GM21576 (cell line): ENCODE measurements at regions not wholly inside any gene's neighbourhood (a gene's known extent, or its start where the extent isn't known, plus 50 kb on each side); places are given as distances from the start of the nearest gene placed in this dataset.

Experiments
- ATAC-seq: cut with Tn5 transposase; IDR thresholded peaks from one replicate; pipeline ENCODE4 v1.9.1; 2021; ENCODE audit warnings: mild to moderate bottlenecking, moderate library complexity; ENCODE audit not compliant: unreplicated experiment

DNA sequence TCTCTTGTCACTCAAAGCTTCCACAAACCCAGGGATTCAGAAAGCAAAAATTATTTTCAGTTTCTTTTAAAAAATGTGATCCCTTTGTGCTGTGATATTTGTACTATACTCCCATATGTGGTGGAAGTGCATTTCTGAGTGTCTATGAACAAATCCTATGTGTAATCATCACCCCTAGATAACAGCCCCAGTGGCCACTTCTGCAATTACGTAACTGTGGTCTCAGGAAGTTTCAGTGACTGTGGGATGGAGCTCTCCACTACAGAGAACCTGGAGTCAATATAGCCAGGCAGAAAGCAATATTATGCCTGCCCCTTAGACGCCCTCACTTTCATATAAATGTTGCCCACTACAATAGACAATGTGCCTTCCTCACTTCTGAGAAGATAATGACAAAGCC, 1101.7 kb upstream of the GHITM start:
- ATAC-seq = no peak

DNA sequence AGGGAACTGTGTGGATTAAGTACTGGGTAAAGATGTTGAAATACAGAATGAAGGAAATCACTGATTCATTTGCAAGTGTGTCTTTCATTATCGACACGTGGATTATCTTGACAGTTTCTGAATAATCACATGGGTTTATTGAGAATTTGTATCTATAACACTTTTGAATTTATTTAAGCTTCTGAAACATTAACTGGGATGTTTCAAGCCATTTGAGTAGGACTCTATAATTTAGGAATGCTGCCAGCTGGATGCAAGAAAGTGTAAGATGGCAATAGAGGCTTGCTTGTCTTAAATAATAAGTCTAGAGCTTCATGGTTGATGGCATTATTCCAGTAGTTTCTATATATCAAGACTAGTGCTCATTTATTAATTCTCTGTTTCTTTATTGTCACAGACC, 1100.7 kb upstream of the GHITM start:
- no peak for ATAC-seq

DNA sequence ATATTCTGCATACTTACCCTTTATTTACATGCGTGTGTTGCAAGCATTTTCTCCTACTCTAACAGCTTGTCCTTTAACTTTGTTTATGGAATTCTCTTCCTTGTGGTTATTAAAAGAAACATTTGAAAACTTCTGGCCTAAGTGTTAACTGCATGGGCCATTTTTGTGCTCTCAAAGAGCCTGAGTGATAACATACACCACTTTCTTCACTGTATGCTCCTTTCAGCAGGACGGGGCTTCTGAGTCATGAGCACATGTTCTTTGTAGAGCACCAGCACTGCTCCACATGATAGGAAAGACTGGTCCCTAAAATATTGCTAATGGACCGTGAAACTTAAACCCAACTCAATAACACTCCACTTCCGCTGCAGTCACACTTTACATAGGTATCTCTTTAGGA, 1093.6 kb upstream of the GHITM start:
- ATAC-seq = no peak

DNA sequence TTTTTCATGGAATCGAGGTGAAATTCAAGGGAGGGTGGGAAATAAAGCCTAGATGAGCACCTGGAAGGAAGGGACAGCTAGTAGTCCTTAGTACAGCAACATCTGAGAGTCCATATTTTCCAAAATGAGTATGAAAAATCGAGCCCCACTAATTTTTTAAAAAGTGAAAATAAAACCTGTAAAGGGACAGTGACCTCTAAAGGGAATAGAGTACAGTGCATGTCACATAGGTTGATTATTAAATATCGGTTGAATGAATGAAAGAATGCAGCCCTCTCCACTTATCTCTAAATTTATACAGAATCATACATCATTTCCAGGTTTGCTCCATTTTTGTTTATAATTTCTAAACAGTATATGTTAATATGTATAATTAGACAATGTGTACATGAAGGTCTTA, 1088.5 kb upstream of the GHITM start:
- ATAC-seq = no peak

DNA sequence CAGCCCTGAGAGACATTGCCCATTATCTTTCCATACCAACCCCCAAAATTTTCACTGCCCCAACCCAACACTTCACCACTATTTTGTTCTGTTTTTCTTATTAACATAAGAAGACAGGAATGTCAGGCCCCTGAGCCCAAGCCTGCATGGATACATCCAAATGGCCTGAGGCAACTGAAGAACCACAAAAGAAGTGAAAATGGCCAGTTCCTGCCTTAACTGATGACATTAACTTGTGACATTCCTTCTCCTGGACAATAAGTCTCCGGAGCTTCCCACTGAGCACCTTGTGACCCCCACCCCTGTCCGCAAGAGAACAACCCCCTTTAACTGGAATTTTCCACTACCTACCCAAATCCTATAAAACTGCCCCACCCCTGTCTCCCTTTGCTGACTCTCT, 1076.4 kb upstream of the GHITM start:
- ATAC-seq = no peak

DNA sequence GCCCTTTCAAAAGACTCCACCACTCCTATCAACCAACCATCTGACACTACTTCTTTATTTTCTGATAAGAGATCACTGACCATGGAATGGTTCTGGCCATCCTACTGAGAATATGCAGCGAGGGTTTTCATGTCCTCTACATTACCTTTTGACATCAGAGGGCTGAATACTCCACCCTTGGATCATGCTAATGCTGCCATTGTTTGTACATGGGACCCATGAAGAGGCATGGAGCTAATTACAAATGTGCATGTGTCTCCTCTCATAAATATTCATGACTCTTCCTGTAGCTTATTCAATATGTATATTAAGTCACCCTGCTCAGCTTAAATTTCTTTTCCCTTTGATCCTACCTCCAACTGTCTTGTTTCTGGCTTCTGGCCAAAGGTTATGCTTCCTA, 1065.8 kb upstream of the GHITM start:
- ATAC-seq = no peak

DNA sequence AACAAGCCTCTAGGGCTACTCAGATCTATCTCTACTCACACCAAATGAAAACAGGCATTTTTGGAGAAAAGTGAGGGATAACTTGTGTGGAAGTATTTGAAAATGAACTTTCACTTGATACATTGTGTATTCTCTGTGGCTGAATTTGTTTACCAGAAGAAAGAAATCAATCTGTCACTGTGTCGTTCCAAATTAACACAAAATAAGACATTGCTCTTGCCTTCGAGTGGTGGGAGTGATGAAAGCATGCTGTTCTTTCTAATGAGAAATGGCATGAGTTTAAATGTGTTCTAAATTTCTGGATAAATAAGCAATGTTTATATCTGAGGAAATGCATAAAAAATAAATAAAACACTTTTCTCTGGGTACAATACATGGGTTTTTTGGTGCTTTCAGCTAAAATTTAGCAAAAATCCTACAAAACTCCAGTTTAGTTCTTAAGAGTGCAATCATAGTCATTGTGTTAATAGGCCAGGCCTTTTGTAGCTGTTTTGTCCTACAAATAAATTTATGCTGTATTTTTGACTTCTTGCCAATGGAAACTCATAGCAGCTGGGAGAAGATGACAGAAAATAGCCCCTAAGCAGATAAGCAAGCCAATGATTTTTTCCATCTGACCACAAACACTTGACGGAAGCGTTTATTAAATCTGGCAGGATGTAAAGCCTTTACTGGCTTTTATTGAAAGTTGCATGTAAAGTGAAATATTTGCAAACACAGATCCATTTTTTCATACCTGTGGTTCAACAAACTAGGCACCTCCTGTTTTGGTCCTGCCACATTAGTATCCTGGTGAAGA, 1064.1 kb upstream of the GHITM start:
- ATAC-seq = no peak

DNA sequence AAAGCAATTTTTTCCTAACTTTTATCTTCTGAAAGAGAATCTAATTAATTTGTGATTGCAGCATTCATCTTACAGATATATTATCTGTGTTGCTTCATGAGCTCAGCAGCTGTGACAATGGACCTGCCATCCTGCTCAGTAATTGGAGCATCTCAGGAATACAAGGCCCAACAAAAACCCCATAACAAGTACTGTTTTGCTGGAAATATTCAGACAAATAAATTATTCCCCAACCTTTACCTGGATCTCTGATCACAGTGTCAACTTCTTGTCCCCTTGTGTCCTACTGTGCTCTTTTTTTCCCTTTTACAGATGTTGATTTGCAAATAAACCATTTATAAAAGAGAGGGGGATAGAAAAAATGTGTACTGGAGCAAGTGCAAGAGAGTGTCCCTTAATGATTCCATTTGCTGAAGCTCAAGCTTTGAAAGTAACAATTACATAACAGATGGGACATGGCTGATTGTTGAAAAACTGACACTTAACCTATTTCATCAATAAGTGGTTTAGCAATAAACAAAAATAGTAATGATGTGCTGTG, 1063.4 kb upstream of the GHITM start:
- ATAC-seq = no peak

DNA sequence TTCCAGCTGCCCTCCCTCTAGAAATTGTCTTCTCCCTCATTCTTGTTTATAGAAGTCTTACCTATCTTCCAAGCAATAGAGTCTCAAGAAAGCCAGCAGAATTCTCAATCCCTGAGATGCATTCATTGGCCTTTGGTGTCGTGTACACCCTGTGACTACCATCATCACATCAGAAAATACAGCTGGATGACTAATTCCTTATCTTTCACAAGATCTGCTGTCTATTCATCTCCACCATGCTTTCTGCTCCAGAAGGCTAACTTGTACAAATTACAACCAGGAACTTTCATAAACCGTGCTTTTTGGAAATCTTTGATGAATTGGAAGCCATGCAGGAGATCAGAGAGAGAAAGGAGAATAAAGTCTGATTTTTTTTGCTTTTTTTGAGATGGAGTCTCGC, 1062.9 kb upstream of the GHITM start:
- ATAC-seq = no peak

DNA sequence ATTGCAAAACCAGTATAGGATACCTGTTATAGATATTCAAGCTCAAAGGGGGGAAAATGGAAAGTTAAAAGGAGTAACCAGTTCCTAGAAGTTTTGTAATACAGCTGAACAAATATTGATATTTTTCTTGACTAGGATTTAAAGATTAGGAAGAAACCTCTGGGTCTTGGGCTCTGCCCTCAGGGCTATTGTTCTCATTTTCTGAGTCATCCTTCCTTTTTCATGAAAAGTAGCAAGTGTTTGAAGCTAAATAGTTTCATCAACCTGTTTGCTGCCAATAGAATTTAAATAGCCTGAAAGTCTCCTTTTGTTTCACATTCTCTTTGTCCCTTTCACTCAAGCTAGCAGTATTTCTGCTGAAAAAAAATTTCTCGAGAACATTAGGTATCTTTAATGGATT, 1061.1 kb upstream of the GHITM start:
- no peak for ATAC-seq

DNA sequence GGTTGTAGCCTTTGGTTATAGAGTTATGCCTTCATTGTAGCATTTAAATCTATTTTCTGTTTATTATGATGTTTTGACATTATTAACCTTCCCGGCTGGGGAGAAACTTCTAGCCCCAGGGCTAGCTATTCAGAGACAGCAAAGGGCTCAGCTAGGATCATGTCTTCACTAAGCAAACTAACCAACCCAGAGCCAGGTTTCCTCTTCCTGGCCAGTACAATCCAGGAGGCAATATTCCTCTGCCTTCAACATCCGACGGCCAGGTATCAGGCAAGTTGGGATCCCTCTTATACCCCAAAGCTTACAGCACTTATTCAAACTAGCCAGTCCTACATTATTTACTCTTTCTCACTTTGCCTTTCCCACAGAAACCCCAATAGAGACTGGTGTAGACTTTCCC, 1060.7 kb upstream of the GHITM start:
- no peak for ATAC-seq

DNA sequence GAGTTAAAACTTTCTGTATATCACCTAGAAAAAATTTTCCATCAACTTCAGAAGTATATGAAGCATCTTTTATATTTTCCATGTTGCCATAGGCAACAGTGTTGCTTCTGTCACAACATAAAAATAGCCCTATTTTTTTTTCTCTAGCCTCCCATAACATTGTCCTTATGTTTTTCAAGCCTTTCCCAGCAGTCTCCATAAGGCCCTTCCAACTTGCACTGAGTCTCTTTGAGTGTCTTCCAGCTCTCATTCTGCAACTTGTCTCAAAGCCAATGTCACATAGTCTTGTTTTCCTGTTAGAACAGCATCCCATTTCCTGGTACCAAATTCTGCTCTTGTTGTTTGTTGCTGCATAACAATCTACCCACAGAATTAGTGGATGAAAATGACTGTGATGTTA, 1055.5 kb upstream of the GHITM start:
- ATAC-seq = no peak

DNA sequence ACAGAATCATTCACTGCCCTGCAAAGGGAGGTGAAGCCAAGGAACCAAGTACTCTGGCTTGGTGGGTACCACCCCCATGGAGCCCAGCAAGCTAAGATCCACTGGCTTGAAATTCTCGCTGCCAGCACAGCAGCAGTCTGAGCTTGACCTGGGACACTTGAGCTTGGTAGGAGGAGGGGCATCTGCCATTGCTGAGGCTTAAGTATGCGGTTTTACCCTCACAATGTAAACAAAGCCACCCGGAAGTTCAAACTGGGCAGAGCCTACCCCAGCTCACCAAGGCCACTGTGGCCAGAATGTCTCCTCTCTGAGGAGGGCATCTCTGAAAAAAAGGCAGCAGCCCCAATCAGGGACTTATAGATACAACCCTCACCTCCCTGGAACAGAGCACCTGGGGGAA, 1050.0 kb upstream of the GHITM start:
- ATAC-seq = no peak

DNA sequence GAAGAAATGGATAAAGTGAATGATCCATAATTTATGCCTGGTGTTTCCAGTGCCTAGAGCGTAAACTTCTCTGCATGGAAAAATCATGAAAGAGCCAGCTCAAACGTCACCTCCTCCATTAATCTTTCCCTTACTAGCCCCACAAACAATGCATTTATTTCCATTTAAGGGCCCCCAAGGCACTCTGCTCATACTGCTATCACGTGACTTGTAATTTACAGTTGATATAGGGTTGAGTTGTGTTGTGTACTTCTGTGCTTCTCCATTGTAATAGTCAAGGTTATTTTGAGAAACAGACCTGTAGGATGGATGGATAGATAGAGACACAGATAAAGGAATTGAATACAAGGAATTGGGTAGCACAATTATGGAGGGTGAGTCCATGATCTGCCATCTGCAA, 1034.7 kb upstream of the GHITM start:
- no peak for ATAC-seq

DNA sequence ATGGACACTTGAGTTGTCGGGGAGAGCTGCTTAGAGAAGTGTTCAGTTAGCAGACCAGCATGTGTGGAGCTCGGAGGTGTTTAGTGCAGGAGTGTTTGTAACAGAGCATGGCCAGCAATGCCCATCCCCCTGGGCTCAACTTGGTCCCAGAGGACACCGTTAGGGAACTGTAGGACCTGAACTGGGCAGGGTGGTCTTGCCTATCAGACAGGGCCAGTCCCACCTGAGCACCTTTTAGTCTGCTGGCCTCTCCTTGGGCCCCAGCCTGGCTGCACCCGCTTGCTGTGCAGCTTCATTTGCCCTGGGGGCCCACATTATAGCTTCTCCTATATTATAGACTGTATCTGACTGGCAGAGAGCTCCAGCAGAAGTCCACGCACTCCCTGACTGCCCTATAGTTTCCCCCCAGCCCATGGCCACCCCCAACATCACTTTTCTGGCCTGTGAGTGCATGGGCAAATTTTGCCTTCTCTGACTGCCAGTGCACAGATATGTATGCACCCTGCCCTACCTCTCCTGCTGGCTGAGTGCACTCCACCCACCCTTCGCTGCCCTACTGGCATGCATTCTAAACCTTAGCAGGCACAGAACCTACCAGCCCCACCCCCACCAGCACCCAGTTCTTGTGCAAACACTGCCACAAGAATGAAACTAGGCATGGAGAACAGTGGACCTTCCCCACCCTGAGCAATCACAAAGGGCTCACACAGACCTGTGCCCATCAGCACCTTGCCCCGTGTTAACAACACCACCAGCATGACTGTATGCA, 1030.6 kb upstream of the GHITM start:
- ATAC-seq = no peak

DNA sequence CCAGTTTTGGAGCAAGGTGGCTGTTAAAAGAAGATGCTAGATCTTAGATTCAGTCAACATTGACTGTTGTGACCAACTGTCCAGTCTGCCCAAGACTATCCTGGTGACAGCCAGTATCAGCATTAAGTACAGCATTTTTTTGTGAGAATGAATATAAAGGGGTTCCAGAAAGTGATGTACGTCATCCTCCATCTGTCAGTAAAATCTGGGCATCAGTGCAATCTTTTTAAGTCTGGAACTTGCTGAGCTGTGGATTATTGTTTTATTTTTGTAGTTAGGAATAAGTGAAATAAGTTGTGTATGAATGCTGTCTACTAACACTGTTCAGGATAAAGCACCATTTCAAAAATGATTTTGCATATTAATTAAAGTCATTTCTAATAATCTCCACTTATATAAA, 1020.0 kb upstream of the GHITM start:
- no peak for ATAC-seq

DNA sequence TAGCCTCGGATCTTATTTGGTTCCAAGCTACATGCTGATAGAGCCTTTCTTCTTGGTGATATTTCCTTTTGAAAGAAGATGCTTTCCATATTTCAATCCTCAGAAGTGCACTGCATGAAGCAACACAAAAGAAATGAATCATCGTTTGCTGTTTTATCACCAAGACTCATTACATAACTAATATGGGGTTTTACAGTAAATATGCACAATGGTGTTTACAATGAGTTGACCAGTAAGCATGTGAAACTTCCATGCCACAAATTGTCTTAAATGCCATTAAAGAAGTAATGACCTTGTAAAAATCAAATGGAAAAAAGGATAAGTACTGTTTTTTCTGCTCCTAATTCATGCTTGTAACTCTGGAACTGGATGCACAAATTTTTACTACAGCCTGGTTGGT, 1017.0 kb upstream of the GHITM start:
- no peak for ATAC-seq

DNA sequence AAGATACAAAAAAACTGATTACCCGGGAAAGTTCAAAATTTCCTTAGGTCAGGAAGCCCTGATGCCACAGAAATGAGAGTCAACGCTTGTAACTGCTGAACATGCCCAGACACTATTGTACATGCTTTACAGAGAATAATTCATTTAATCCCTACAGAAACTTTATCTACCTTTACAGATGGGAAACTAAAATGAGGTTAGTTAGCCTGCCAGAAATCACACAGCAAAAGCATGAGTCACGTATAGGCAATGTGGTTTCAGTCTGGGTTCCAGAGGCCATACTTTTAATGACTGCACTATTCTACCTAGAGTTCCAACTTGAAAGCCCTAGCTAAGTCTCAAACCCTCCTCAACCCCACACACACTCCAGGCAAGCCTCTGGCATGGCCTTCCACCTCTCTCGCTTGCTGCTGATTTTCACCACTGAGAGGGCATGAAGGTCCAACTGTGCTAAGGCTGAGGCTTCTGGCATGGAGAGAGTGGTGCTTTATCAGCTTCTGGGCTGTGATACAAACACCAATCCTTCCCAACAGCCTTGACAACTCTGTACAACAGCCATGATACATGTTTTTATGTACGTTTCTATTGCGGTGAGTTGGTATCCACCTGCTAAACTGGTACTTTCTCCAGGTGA, 1011.2 kb upstream of the GHITM start:
- no peak for ATAC-seq

DNA sequence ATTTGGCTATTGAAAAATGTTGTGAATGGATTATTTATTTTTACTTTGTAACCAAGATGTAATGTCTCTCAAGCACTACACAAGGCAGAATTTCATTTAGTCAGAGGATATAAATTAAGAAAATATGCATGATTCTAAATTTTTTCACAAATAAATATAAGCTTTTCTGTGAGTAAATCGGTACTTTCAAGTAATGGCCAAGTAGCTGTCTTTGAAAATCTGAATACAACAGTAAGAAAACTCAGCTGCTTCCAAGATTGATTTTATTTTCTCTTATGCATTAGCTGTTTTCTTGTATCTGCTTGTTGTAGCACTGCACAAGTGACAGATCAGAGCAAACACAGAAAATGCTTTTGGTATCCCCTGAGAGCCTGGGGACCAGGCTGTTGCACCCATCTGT, 998.5 kb upstream of the GHITM start:
- no peak for ATAC-seq

DNA sequence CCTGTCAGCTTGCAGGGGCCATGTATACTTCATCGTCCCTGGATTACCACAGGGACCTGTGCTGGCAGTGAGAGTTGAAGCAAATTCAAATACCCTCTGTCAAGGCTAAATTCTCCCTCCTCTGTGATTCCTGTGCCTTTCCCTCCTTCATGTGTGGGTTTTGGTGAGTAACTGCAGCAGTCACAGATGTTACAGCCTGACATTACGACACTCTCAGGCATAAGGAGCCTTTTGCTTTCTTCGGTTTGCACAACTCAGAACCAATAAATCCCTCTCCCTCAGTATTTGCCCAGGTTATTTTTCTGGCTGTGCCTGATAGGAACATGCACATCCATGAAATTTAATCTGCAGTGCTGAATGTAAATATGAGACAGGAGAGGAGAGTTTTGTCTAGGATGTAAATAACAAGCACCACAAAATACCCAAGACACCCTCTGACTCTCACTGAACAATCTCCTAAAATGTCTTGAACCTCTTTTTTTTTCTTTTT, 997.2 kb upstream of the GHITM start:
- ATAC-seq = no peak

DNA sequence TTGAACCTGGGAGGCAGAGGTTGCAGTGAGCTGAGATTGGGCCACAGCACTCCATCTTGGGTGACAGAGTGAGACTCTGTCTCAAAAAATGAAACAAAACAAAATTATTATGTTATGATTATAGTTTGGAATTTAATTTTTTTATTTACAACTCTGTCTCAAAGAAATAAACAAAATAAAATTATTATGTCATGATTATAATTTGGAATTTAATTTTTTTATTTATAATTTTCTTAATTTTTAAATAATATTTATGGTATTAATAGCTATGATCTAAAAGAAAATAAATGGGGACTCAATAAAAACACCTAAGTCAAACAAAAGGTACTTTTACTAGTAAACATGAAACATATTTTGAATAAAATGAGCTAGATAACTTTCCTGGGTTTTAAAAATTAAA, 994.8 kb upstream of the GHITM start:
- ATAC-seq = no peak

DNA sequence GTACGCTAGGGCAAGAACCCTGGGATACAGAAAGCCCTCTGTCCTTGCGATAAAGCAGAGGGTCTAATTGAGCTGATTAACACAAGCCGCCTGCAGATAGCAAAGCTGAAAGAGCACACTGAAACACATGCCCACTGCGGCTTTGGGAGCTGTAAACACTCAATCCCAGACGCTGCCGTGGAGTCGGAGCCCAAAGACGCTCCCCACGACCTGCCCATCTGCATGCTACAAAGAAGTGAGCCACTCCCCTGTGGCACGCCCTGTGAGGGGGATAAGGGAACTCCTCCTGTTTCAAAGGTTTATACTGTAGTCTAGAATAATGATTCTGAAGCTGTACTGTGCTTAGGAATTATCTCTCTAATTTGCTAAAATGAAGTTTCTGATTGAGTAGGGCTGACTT, 985.6 kb upstream of the GHITM start:
- ATAC-seq = no peak
